Mononuclear cell (primary cell): ENCODE measurements at regions not wholly inside any gene's neighbourhood (a gene's known extent, or its start where the extent isn't known, plus 50 kb on each side); places are given as distances from the start of the nearest gene placed in this dataset.

ENCODE experiments used
- H3K27me3 ChIP-seq: 2 replicates; pipeline ENCODE4 v1.6.0; 2011; ENCODE audit warnings: low read length, control low read depth; ENCODE audit not compliant: insufficient read depth
- H3K4me1 ChIP-seq: 2 replicates; pipeline ENCODE4 v1.5.1; 2011; ENCODE audit warnings: mild to moderate bottlenecking, low read length, control low read depth; ENCODE audit not compliant: insufficient read depth
- H3K4me3 ChIP-seq: 2 replicates; pipeline ENCODE4 v1.5.1; 2011; ENCODE audit warnings: mild to moderate bottlenecking, low read length, moderate library complexity
- H3K9me3 ChIP-seq: 2 replicates; pipeline ENCODE4 v1.5.1; 2011; ENCODE audit warnings: low read depth, mild to moderate bottlenecking, control low read depth, low read length

GRCh38 chr12:61823102-61823501 is 437.1 kb upstream of the USP15 start:
- no peaks in the 10 kb centered on the region for H3K27me3 ChIP-seq
- H3K9me3 ChIP-seq: no peaks in the 10 kb centered on the region
- no peak overlapping the region for H3K4me3 ChIP-seq
- H3K4me1 ChIP-seq: no peaks in the 10 kb centered on the region

GRCh38 chr12:61846765-61847164 is 413.4 kb upstream of the USP15 start:
- H3K27me3 ChIP-seq: no peaks in the 10 kb centered on the region

GRCh38 chr12:61848893-61849292 is 411.3 kb upstream of the USP15 start:
- H3K9me3 ChIP-seq: no peaks in the 10 kb centered on the region
- H3K4me3 ChIP-seq: no peak overlapping the region
- no peaks in the 10 kb centered on the region for H3K27me3 ChIP-seq
- no peaks in the 10 kb centered on the region for H3K4me1 ChIP-seq

More at GRCh38 chr12:61846765-61847164, 413.4 kb upstream of the USP15 start:
- no peaks in the 10 kb centered on the region for H3K4me1 ChIP-seq
- no peaks in the 10 kb centered on the region for H3K9me3 ChIP-seq
- no peak overlapping the region for H3K4me3 ChIP-seq

GRCh38 chr12:61853945-61854344 is 406.3 kb upstream of the USP15 start:
- no peak overlapping the region for H3K4me3 ChIP-seq
- H3K27me3 ChIP-seq: no peaks in the 10 kb centered on the region
- no peaks in the 10 kb centered on the region for H3K4me1 ChIP-seq
- H3K9me3 ChIP-seq: no peaks in the 10 kb centered on the region

- Histone ChIP-seq H3K9me3 (no peaks in the 10 kb centered on the region), H3K4me1 (no peaks in the 10 kb centered on the region), H3K27me3 (no peaks in the 10 kb centered on the region), H3K4me3 (no peak overlapping the region)
These were observed 405.3 kb upstream of the USP15 start for GRCh38 chr12:61854902-61855301.

GRCh38 chr12:61857968-61858367 is 402.2 kb upstream of the USP15 start:
- H3K27me3 ChIP-seq: no peaks in the 10 kb centered on the region
- no peak overlapping the region for H3K4me3 ChIP-seq
- H3K9me3 ChIP-seq: no peaks in the 10 kb centered on the region

GRCh38 chr12:61860451-61860850 is 399.8 kb upstream of the USP15 start:
- no peaks in the 10 kb centered on the region for H3K27me3 ChIP-seq
- no peaks in the 10 kb centered on the region for H3K4me1 ChIP-seq
- H3K9me3 ChIP-seq: no peaks in the 10 kb centered on the region
- H3K4me3 ChIP-seq: no peak overlapping the region

More at GRCh38 chr12:61857968-61858367, 402.2 kb upstream of the USP15 start:
- no peaks in the 10 kb centered on the region for H3K4me1 ChIP-seq

- Histone ChIP-seq H3K9me3 (no peaks in the 10 kb centered on the region), H3K4me3 (no peak overlapping the region), H3K27me3 (no peaks in the 10 kb centered on the region), H3K4me1 (no peaks in the 10 kb centered on the region)
These were observed 397.2 kb upstream of the USP15 start for GRCh38 chr12:61862986-61863385.

- Histone ChIP-seq H3K27me3 (no peaks in the 10 kb centered on the region), H3K4me3 (no peak overlapping the region), H3K9me3 (no peaks in the 10 kb centered on the region), H3K4me1 (peaks cover 4% of the 10 kb centered on the region)
These were observed 396.4 kb upstream of the USP15 start for GRCh38 chr12:61863811-61864210.

GRCh38 chr12:61869796-61870195 is 390.4 kb upstream of the USP15 start:
- Histone ChIP-seq H3K4me1 (peaks cover 25% of the 10 kb centered on the region), H3K9me3 (no peaks in the 10 kb centered on the region)

GRCh38 chr12:61870658-61871484 is 389.3 kb upstream of the USP15 start:
- H3K9me3 ChIP-seq: no peaks in the 10 kb centered on the region
- no peaks in the 10 kb centered on the region for H3K27me3 ChIP-seq
- H3K4me3 ChIP-seq: no peak overlapping the region

More at GRCh38 chr12:61869796-61870195, 390.4 kb upstream of the USP15 start:
- Histone ChIP-seq H3K27me3 (no peaks in the 10 kb centered on the region), H3K4me3 (no peak overlapping the region)

GRCh38 chr12:61871485-61871810 is 388.8 kb upstream of the USP15 start:
- no peaks in the 10 kb centered on the region for H3K9me3 ChIP-seq
- H3K27me3 ChIP-seq: no peaks in the 10 kb centered on the region
- H3K4me3 ChIP-seq: no peak overlapping the region
- peaks cover 25% of the 10 kb centered on the region for H3K4me1 ChIP-seq

More at GRCh38 chr12:61870658-61871484, 389.3 kb upstream of the USP15 start:
- peaks cover 25% of the 10 kb centered on the region for H3K4me1 ChIP-seq

GRCh38 chr12:61879229-61879628 is 381.0 kb upstream of the USP15 start:
- no peaks in the 10 kb centered on the region for H3K9me3 ChIP-seq
- H3K27me3 ChIP-seq: no peaks in the 10 kb centered on the region
- no peaks in the 10 kb centered on the region for H3K4me1 ChIP-seq
- no peak overlapping the region for H3K4me3 ChIP-seq

- H3K27me3 ChIP-seq: no peaks in the 10 kb centered on the region
- H3K9me3 ChIP-seq: no peaks in the 10 kb centered on the region
- no peak overlapping the region for H3K4me3 ChIP-seq
- no peaks in the 10 kb centered on the region for H3K4me1 ChIP-seq
These were observed 380.0 kb upstream of the USP15 start for GRCh38 chr12:61880186-61880585.

GRCh38 chr12:61891632-61892031 is 368.6 kb upstream of the USP15 start:
- no peaks in the 10 kb centered on the region for H3K27me3 ChIP-seq
- H3K4me3 ChIP-seq: no peak overlapping the region
- no peaks in the 10 kb centered on the region for H3K9me3 ChIP-seq
- no peaks in the 10 kb centered on the region for H3K4me1 ChIP-seq

- no peaks in the 10 kb centered on the region for H3K4me1 ChIP-seq
- H3K4me3 ChIP-seq: no peak overlapping the region
- H3K9me3 ChIP-seq: no peaks in the 10 kb centered on the region
- H3K27me3 ChIP-seq: no peaks in the 10 kb centered on the region
These were observed 366.0 kb upstream of the USP15 start for GRCh38 chr12:61894168-61894567.
